Glomerular visceral epithelial cell (primary cell): ENCODE measurements at regions not wholly inside any gene's neighbourhood (a gene's known extent, or its start where the extent isn't known, plus 50 kb on each side); places are given as distances from the start of the nearest gene placed in this dataset.

Experiments used
- DNase-seq: peaks from one replicate; pipeline ENCODE4 v3.0.0-alpha.2; 2016; ENCODE audit errors: extremely low spot score

GRCh38 chr9:28600226-28600625 is 1026.9 kb upstream of the C9orf72 start:
- DNase-seq, result no peak

GRCh38 chr9:28607843-28608242 is 1034.6 kb upstream of the C9orf72 start:
- DNase-seq, result no peak

GRCh38 chr9:28610339-28610738 is 1037.1 kb upstream of the C9orf72 start:
- DNase-seq, result no peak

- DNase-seq, result no peak
These were observed 1043.0 kb upstream of the C9orf72 start for GRCh38 chr9:28616310-28616709.

- no peak for DNase-seq
These were observed 1046.7 kb upstream of the C9orf72 start for GRCh38 chr9:28620011-28620410.

GRCh38 chr9:28620661-28621060 is 1047.4 kb upstream of the C9orf72 start:
- DNase-seq, result no peak

GRCh38 chr9:28624771-28625170 is 1051.5 kb upstream of the C9orf72 start:
- no peak for DNase-seq

- no peak for DNase-seq
These were observed 1054.8 kb upstream of the C9orf72 start for GRCh38 chr9:28628031-28628430.

GRCh38 chr9:28648723-28649122 is 1075.4 kb upstream of the C9orf72 start:
- no peak for DNase-seq

GRCh38 chr9:28650327-28650726 is 1077.0 kb upstream of the C9orf72 start:
- no peak for DNase-seq

GRCh38 chr9:28651050-28651722 is 1077.9 kb upstream of the C9orf72 start:
- peak; percentile 37 for DNase-seq

GRCh38 chr9:28653216-28653615 is 1079.9 kb upstream of the C9orf72 start:
- DNase-seq, result no peak

- DNase-seq, result no peak
These were observed 1083.4 kb upstream of the C9orf72 start for GRCh38 chr9:28656727-28657126.

GRCh38 chr9:28661853-28662252 is 1088.6 kb upstream of the C9orf72 start:
- no peak for DNase-seq

GRCh38 chr9:28662675-28663074 is 1089.4 kb upstream of the C9orf72 start:
- DNase-seq, result no peak

GRCh38 chr9:28668158-28668557 is 1094.9 kb upstream of the C9orf72 start:
- DNase-seq, result no peak

GRCh38 chr9:28671000-28671399 is 1097.7 kb upstream of the C9orf72 start:
- no peak for DNase-seq

- DNase-seq, result no peak
These were observed 1104.8 kb upstream of the C9orf72 start for GRCh38 chr9:28678097-28678496.

- DNase-seq, result no peak
These were observed 1114.9 kb upstream of the C9orf72 start for GRCh38 chr9:28688172-28688571.

GRCh38 chr9:28692012-28692411 is 1118.7 kb upstream of the C9orf72 start:
- no peak for DNase-seq

- DNase-seq, result no peak
These were observed 1123.7 kb upstream of the C9orf72 start for GRCh38 chr9:28696960-28697359.

GRCh38 chr9:28699632-28700031 is 1126.4 kb upstream of the C9orf72 start:
- no peak for DNase-seq

GRCh38 chr9:28707616-28708015 is 1134.3 kb upstream of the C9orf72 start:
- no peak for DNase-seq

- DNase-seq, result no peak
These were observed 1140.9 kb upstream of the C9orf72 start for GRCh38 chr9:28714188-28714587.
